Esophagus squamous epithelium (tissue), 4 donors: ENCODE measurements at regions not wholly inside any gene's neighbourhood (a gene's known extent, or its start where the extent isn't known, plus 50 kb on each side); places are given as distances from the start of the nearest gene placed in this dataset.

Experiments
- POLR2A ChIP-seq, 4 donors: fragments of 450-650 bp; IDR thresholded peaks; one replicate each; pipeline ENCODE4 v1.6.1; 2017; ENCODE audit warnings: antibody characterized with exemption in 4 of 4, mild to moderate bottlenecking in 4 of 4, moderate library complexity in 3 of 4
- TF ChIP-seq, protein P1 (sequence below), 6 experiments: fragments of 450-650 bp in 4 of 6; fragments of 200-600 bp in 2 of 6; sonication (generic) in 2 of 6; IDR thresholded peaks; one replicate each; pipeline ENCODE4 v1.5.1; 2016 to 2019; ENCODE audit warnings: antibody characterized with exemption in 6 of 6, mild to moderate bottlenecking in 4 of 6, moderate library complexity in 4 of 6

DNA sequence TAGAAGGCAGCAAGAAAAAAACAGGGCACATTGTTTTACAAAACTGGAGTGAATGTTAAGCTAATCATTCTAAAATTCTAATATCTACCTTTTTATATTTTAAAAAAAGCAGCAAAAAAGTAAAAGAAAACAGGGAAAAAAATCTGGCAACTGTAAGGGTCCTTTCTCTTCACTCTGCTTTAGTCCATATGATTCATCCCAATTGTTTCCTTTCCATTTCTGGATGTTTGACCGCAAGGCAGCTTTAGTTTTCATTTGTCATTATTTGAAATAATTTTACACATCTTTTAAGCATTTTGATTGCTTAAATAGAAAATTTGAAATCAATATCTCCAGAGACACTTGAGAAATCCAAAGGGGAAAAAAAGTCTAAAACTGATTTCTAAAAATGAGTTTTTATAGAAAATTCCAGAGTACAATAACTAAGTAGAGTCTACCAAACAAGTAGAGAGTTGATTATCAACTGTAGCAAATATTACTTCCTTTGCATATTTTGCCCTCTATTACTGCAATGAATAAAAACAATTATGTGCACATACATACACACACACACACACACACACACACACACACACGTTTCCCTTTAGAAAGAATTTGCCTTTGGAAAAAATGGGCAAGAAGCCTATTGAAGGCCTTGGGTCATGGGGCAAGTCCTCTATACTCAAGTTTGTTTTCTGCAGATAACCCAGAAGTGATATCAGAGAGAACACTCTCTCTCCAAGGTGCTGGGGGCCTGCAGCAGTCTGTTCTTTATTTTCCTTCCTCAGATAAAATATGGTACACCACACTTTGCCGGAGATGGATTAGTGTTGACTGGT lies 259.7 kb downstream of the HACE1 start:
- TF ChIP-seq, protein P1, sequence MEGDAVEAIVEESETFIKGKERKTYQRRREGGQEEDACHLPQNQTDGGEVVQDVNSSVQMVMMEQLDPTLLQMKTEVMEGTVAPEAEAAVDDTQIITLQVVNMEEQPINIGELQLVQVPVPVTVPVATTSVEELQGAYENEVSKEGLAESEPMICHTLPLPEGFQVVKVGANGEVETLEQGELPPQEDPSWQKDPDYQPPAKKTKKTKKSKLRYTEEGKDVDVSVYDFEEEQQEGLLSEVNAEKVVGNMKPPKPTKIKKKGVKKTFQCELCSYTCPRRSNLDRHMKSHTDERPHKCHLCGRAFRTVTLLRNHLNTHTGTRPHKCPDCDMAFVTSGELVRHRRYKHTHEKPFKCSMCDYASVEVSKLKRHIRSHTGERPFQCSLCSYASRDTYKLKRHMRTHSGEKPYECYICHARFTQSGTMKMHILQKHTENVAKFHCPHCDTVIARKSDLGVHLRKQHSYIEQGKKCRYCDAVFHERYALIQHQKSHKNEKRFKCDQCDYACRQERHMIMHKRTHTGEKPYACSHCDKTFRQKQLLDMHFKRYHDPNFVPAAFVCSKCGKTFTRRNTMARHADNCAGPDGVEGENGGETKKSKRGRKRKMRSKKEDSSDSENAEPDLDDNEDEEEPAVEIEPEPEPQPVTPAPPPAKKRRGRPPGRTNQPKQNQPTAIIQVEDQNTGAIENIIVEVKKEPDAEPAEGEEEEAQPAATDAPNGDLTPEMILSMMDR (IDR thresholded peaks at IDR 0.05) = no peak
- no peak for TF ChIP-seq POLR2A (IDR thresholded peaks at IDR 0.05)
